HPDE6-E6E7 (cell line): ENCODE measurements at regions not wholly inside any gene's neighbourhood (a gene's known extent, or its start where the extent isn't known, plus 50 kb on each side); places are given as distances from the start of the nearest gene placed in this dataset.
"Not testable (repeated sequence)": the region's sequence is repeated elsewhere in the genome, so short reads cannot be mapped to it uniquely, and the experiment has no call there.

Source experiments
- DNase-seq: peaks from one replicate; pipeline ENCODE4 v3.0.0; 2011; ENCODE audit warnings: missing footprints; ENCODE audit errors: extremely low spot score

GRCh38 chr4:149203256-149204001 lies 612.2 kb downstream of the IQCM start:
- DNase-seq, result no peak

DNA sequence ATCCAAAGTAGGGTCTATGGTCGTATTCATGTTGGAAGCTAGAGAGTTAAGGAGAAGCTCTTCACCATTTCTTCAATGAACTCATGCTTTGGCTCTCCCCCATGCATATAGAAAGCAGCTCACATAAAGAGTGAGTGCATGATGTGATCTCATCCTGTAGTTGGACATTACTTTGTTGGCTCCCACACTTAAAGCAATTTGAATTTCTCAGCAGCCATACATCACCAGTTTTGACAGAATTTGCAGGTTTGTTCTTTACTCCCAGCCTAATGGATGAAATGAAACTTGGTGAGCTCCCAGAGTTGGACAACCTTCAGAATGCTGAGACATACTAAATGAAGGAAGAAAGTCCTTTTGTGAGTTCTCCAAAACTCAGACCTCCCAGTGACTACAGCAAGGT lies 613.5 kb downstream of the IQCM start:
- DNase-seq, result no peak

GRCh38 chr4:149199594-149199993 lies 616.0 kb downstream of the IQCM start:
- no peak for DNase-seq

DNA sequence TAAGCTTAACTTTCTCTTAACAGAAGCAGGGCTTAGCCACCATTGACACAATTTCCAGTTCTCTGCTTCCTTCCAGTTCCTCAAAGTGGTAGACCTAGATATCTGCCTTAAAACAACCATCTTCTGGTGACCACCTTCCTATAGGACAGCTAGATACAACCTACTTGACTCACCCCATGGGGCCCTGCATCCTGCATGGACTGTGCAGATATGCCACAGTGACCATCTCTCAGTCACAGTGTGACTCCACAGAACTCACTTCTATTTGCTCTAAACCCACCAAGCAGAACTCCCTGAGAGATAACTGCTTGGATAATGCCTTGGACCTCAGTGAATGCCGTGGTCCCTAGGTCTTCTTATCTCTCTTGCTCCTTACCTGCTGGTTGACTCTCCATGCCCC lies 621.6 kb downstream of the IQCM start:
- DNase-seq, result no peak

DNA sequence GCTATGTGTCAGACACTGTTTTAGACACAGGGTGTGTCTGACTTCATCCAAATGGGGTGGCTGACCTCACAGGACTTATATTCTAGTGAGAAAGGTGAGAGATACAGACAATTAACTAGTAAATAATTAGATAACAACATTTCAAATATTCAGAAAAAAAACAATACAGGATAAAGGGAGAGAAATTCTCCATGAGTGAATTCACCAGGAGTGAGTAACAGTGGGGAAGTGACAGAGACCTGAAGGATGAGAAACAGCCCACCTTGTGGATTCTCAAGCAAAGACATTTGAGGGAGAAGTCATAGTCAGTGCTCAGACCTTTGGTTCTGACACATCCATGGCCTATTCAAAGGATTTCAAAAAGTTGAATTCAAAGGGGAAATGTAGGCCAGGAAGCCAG lies 627.9 kb downstream of the IQCM start:
- no peak for DNase-seq

DNA sequence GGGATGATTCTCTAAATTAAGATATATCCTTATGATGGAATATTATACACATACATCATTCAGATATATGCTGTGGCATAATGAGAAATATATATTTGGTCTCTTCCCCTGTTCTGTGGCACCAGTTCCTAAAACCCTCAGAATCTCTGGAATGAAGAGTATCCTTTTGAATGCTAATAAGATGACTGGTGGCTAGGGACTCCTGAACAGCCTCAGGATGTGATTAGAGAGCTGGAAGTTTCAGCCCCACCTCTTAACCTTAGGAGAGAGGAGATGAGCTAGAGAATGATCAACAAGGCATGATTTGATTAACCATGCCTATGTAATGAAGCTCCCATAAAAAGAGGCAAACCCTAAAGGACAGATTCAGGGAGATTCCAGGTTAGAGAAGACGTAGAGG lies 632.0 kb downstream of the IQCM start:
- DNase-seq, result no peak

DNA sequence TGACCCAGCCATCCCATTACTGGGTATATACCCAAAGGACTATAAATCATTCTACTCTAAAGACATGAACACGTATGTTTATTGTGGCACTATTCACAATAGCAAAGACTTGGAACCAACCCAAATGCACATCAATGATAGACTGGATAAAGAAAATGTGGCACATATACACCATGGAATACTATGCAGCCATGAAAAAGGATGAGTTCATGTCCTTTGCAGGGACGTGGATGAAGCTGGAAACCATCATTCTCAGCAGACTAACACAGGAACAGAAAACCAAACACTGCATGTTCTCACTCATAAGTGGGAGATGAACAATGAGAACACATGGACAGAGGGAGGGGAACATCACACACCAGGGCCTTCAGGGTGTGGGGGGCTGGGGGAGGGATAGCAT lies 634.2 kb downstream of the IQCM start:
- DNase-seq, result not testable (repeated sequence)

- DNase-seq, result no peak
Measured at GRCh38 chr4:149176039-149176438, 639.6 kb downstream of the IQCM start.

DNA sequence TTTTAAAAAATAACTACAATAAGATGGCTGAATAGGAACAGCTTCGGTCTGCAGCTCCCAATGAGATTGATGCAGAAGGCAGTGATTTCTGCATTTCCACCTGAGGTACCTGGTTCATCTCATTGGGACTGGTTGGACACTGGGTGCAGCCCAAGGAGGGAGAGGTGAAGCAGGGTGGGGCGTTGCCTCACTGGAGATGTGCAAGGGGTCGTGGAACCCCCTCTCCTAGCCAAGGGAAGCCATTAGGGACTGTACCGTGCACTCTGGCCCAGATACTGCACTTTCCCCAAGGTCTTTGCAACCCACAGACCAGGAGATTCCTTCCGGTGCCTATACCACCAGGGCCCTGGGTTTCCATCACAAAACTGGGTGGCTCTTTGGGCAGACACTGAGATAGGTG lies 640.1 kb downstream of the IQCM start:
- no peak for DNase-seq

DNA sequence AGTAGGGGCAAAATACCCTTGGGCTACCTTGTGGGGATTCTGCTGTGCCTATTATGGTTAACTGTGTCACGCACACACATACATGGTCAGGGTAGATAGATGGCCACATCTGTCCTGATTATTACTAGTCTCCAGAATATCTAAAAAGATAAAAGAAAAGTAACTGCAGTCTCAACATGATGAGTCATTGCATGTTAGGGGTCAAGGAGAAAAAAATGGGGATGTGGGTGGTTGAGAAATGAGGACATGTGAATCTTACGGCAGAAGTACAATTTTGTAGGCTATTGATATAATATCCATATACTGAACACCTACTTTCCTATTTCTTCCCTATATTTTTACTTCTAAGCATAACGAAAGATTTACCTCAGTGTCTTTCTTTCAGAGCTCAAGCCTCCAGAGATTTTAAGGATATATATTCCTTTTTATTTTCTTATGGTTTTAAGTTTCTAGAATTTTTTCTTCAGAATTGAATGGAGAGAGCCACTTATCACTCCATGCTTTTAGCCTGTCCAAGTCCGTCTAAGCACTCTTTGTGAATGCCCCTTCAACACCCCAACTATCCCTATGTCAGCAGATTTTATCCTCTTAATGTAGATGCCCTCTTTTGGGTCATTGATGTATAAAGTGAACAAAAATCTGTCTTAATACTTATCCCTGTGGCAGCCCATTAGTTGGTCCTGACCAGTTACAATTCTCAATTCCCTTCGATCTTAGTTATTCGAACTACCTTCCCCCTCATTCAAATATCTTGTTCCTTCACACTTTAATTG lies 642.2 kb downstream of the IQCM start:
- DNase-seq, result no peak

DNA sequence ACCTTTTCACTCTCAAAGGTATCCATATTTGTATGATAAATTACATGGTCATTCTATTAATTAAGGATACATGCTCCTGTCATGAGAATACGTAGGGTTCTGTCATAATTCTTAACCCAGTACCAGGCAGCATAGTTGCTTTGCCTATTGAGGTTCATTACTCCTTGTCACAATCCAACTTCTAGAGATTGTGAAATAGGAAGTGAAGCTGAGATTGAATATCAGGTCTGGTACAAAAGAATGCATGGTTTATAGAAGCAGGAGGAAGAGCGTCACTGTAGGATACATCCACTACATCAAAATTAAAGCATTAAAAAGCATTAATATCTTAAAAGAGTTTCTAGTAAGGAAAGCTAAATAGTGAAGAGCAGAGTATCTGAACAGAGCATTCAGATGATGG lies 647.0 kb downstream of the IQCM start:
- no peak for DNase-seq

GRCh38 chr4:149166876-149167275 lies 648.8 kb downstream of the IQCM start:
- no peak for DNase-seq

GRCh38 chr4:149166365-149166764 lies 649.3 kb downstream of the IQCM start:
- no peak for DNase-seq

GRCh38 chr4:149164282-149164681 lies 651.4 kb downstream of the IQCM start:
- DNase-seq, result no peak

GRCh38 chr4:149161247-149161646 lies 654.4 kb downstream of the IQCM start:
- DNase-seq, result no peak

DNA sequence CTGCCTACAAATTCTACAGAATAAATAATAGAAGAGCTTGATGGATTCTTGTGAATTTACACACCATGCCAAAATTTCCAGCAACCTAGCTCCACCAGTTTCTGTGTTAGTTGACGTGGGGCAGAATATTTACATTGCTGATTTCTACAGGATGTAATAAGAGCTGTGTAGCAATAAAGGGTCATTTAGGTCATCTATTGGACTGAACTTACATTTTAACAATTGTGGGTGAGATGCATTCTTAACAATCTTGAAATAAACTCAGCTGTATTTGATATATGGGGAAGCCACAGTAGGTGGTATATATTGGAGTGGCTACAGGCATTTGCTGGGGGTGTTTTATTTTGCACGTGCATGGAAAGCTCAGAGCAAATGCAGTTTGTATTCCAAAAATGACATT lies 655.3 kb downstream of the IQCM start:
- DNase-seq, result no peak

GRCh38 chr4:149158817-149159216 lies 656.8 kb downstream of the IQCM start:
- DNase-seq, result no peak

- DNase-seq, result no peak
Measured at GRCh38 chr4:149145803-149146202, 669.8 kb downstream of the IQCM start.

DNA sequence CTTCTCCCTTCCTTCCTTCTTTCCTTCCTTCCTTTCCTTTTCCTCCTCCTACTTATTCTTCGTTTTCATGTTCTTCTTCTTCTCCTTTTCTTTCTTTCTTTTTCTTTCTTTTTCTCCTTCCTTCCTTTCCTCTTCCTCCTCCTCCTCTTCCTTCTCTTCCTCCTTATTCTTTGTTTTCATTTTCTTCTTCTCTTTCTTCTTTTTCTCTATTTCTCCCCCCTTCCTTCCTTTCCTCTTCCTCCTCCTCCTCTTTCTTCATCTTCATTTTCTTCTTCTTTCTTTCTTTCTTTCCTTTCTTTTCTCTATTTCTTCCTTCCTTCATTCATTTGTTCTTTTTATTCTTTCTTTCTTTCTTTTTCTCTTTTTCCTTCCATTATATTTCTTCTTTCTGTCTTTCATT lies 671.6 kb downstream of the IQCM start:
- DNase-seq, result no peak

- no peak for DNase-seq
Measured at GRCh38 chr4:149141391-149141790, 674.3 kb downstream of the IQCM start.

DNA sequence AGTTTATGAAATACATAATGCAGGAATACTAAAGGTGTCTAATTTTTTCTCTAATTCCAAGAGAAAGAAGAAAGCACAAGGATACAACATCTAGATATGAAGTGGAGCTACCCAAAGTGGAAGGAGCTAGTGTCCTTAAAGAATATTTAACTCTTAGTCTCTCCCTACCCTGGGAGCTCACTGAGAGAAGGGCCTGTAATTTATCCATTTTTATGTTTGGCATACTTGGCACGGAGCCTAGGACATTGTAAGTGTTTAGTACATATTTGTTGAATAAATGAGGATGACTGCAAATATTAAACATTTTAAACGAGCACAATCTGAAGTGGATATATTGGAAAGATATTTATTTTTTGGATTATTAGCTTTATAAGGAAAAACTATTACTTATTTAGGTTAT lies 674.8 kb downstream of the IQCM start:
- no peak for DNase-seq

DNA sequence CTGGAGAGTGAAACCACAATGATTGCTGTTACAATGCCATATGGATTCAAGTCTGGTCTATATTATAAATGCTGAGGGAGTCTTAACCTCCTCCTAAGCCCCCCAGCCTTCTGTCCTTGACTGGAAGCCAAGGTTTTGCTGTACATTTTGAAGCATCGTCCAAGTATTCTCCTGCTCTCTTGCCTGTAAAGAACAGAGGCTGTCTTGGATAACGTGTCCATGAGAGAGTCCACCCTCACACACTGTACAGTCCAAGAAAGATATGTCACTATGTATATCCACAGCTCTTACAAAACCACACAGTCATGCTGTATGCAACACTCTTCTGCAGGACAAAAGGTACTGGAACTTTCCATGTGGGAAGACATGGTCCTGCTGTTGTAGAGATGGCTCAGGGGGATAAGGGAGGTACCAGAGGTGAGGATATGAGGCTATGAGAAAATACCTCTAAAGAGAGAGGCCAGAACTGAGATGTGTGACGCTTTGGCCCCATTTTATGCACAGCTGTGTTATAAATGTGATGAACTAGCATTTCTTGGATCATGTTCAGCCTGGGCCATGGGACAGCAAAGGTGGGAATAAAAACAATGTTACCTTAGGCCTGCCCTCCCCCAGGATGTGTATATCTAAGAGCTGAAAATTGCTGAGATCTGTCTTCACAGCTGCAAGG lies 678.6 kb downstream of the IQCM start:
- DNase-seq, result no peak

GRCh38 chr4:149135062-149135461 lies 680.6 kb downstream of the IQCM start:
- no peak for DNase-seq
